AG04450 (cell line): ENCODE measurements at regions not wholly inside any gene's neighbourhood (a gene's known extent, or its start where the extent isn't known, plus 50 kb on each side); places are given as distances from the start of the nearest gene placed in this dataset.

ENCODE experiments used
- CTCF ChIA-PET: fragments of 300-600, 350-600 bp; formaldehyde crosslinking; extraction: SDS; loops from one replicate; lab custom pipeline; 2022; ENCODE audit warnings: antibody characterized with exemption, inconsistent platforms; lab: Charles Lee
- POLR2A ChIA-PET: fragments of 350-600 bp; formaldehyde crosslinking; extraction: SDS; loops from one replicate; lab custom pipeline; 2021; ENCODE audit warnings: antibody characterized with exemption, inconsistent platforms; lab: Yijun Ruan, JAX
- DNase-seq: peaks from one replicate; pipeline ENCODE4 v3.0.0-alpha.2; 2011; ENCODE audit warnings: low read depth, low spot score
- H3K27ac ChIP-seq: one replicate; pipeline ENCODE4 v1.5.1; 2012; ENCODE audit warnings: low read depth, low read length, control low read depth
- H3K27me3 ChIP-seq: one replicate; pipeline ENCODE4 v1.6.0; 2012; ENCODE audit warnings: low read length; ENCODE audit not compliant: control insufficient read depth, insufficient read depth
- H3K4me3 ChIP-seq: 2 replicates; pipeline ENCODE4 v1.5.1; 2011; ENCODE audit warnings: mild to moderate bottlenecking, low read depth, low read length, control low read depth
- H3K9me3 ChIP-seq: 2 replicates; pipeline ENCODE4 v1.5.1; 2012; ENCODE audit warnings: low read length; ENCODE audit not compliant: control insufficient read depth, insufficient read depth
- CTCF ChIP-seq: IDR thresholded peaks from 2 replicates; pipeline ENCODE4 v1.5.1; 2011; ENCODE audit warnings: low read depth, low read length, control low read depth, inconsistent platforms

- ChIA-PET POLR2A (no interaction called here), CTCF (interaction anchor here (1.2 kb wide), 1 partner anchor 163 kb away, joined by 3 read pairs; no protein-coding TSS in a partner anchor)
- no peak for TF ChIP-seq CTCF
- Histone ChIP-seq H3K27me3 (no peaks in the 10 kb centered on the region), H3K4me3 (no peak overlapping the region), H3K27ac (no peak overlapping the region), H3K9me3 (peaks cover 3% of the 10 kb centered on the region; the same call in 1 of the 2 replicates)
- DNase-seq: no peak
These were observed 140.6 kb upstream of the CCDC150 start for GRCh38 chr2:196498962-196499361.

- no peak for DNase-seq
- ChIA-PET CTCF (interaction anchor here (1.2 kb wide), 1 partner anchor 164 kb away, joined by 3 read pairs; no protein-coding TSS in a partner anchor), POLR2A (no interaction called here)
These were observed 139.8 kb upstream of the CCDC150 start for GRCh38 chr2:196499686-196500085.

GRCh38 chr2:196500686-196501431, 138.7 kb upstream of the CCDC150 start:
- Histone ChIP-seq H3K4me3 (no peak overlapping the region), H3K27ac (no peak overlapping the region), H3K9me3 (peaks cover 3% of the 10 kb centered on the region; the same call in 1 of the 2 replicates), H3K27me3 (no peaks in the 10 kb centered on the region)
- no peak for DNase-seq
- TF ChIP-seq CTCF: no peak
- ChIA-PET CTCF (interaction anchor here (0.6 kb wide), 1 partner anchor 48 kb away, joined by 4 read pairs; no protein-coding TSS in a partner anchor), POLR2A (no interaction called here)

More at GRCh38 chr2:196499686-196500085, 139.8 kb upstream of the CCDC150 start:
- H3K27ac ChIP-seq: no peak overlapping the region
- no peaks in the 10 kb centered on the region for H3K27me3 ChIP-seq
- no peak overlapping the region for H3K4me3 ChIP-seq
- no peak for TF ChIP-seq CTCF
- peaks cover 3% of the 10 kb centered on the region; the same call in 1 of the 2 replicates for H3K9me3 ChIP-seq

DNA sequence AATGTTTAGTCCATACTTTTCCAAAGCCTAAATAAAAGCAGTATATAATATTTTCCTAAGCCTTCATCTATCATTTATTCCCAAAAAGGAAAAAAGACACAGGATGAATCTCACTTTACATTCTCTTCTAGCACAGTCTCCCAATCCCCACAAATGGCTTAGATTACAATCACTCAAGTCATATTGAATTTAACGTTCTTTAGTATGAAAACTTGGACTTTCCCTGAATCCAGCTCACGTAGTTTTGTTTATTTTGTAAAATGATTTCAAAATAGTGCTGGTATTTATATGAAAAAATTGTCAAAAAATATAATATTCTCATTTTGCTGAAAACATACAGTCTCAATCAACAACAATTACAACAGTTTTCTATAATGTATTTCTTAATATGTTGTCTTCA, 137.7 kb upstream of the CCDC150 start:
- POLR2A ChIA-PET: no interaction called here
- TF ChIP-seq CTCF: no peak
- no peak for DNase-seq
- CTCF ChIA-PET: no interaction called here
- H3K4me3 ChIP-seq: no peak overlapping the region
- H3K27ac ChIP-seq: no peak overlapping the region
- H3K9me3 ChIP-seq: peaks cover 3% of the 10 kb centered on the region; the same call in 1 of the 2 replicates
- no peaks in the 10 kb centered on the region for H3K27me3 ChIP-seq

GRCh38 chr2:196502386-196502785, 137.1 kb upstream of the CCDC150 start:
- ChIA-PET CTCF (interaction anchor here (0.5 to 0.6 kb wide), 2 partner anchors 42 to 1795 kb away, joined by 3 read pairs; no protein-coding TSS in a partner anchor), POLR2A (no interaction called here)
- TF ChIP-seq CTCF: no peak
- Histone ChIP-seq H3K27me3 (no peaks in the 10 kb centered on the region), H3K27ac (no peak overlapping the region), H3K9me3 (peaks cover 3% of the 10 kb centered on the region; the same call in 1 of the 2 replicates), H3K4me3 (no peak overlapping the region)
- no peak for DNase-seq
